ENCODE measurements at regions not wholly inside any gene's neighbourhood (a gene's known extent, or its start where the extent isn't known, plus 50 kb on each side); places are given as distances from the start of the nearest gene placed in this dataset.

DNA sequence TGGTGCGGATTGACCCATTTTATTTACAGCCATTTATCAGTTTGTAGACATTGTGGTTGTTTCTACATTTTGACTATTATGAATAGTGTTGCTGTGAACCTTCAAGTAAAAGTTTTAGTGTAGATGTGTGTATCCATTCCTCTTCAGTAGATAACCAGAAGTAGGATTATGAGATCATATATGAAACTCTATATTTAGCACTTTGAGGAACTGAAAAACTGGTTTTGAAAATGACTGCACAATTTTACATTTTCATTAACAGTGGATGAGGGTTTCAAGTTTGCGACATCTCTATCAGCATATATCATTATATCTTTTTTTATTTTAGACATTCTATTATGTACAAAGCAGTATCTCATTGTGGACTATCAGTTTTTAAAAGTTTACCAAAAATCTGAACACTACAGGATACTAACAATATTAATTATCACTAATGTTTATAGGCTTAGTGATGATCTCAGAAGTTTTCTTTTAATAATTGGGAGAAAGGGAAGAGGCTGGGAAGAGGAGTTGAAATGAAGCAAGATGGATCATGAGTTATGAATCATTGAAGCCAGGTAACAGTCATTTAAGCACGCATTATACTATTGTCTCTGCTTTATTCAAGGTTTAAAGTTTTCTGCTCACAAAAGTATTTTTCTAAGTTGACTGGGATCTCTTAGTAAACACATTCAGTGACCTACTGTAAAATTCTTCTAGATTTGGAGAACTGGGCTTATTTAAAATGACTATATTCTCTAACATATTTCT, 329.0 kb upstream of the LRATD1 start:
- Mint-ChIP-seq H3K9me3 (ENCODE audit: low read depth) (no peaks in the 10 kb centered on the region), H3K27me3 (no peaks in the 10 kb centered on the region), H3K36me3 (ENCODE audit: insufficient read depth) (no peaks in the 10 kb centered on the region), H3K27ac (no peak overlapping the region), H3K4me1 (ENCODE audit: low read depth) (peaks cover 4% of the 10 kb centered on the region), H3K4me3 (ENCODE audit: low read depth) (no peak overlapping the region)
- TF ChIP-seq, protein P1, sequence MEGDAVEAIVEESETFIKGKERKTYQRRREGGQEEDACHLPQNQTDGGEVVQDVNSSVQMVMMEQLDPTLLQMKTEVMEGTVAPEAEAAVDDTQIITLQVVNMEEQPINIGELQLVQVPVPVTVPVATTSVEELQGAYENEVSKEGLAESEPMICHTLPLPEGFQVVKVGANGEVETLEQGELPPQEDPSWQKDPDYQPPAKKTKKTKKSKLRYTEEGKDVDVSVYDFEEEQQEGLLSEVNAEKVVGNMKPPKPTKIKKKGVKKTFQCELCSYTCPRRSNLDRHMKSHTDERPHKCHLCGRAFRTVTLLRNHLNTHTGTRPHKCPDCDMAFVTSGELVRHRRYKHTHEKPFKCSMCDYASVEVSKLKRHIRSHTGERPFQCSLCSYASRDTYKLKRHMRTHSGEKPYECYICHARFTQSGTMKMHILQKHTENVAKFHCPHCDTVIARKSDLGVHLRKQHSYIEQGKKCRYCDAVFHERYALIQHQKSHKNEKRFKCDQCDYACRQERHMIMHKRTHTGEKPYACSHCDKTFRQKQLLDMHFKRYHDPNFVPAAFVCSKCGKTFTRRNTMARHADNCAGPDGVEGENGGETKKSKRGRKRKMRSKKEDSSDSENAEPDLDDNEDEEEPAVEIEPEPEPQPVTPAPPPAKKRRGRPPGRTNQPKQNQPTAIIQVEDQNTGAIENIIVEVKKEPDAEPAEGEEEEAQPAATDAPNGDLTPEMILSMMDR (IDR thresholded peaks at IDR 0.05; ENCODE audit: unreplicated experiment) = no peak
- no peak for DNase-seq (ENCODE audit: low spot score, unreplicated experiment)

DNA sequence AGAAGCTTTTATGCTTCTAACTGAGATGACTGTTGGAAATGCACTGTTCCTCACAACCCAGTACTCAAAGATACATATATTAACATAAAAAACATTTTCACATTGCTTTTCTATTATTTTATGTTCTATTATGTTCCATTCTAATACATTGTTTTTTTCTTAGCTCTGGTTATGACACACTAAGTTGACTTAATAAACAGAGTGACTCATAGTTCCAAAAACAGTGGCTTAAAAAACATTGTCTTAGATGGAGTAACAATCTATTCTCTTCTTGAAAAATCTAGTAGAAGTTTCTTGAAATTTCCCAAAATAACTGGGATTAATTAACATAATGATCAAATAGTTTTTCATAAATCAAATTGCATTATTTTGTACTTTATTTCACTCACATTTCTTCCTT, 328.2 kb upstream of the LRATD1 start:
- TF ChIP-seq, protein P1 (IDR thresholded peaks at IDR 0.05; ENCODE audit: unreplicated experiment) = no peak
- Mint-ChIP-seq H3K36me3 (ENCODE audit: insufficient read depth) (no peaks in the 10 kb centered on the region), H3K27ac (no peak overlapping the region), H3K4me1 (ENCODE audit: low read depth) (peaks cover 4% of the 10 kb centered on the region), H3K4me3 (ENCODE audit: low read depth) (no peak overlapping the region), H3K27me3 (no peaks in the 10 kb centered on the region), H3K9me3 (ENCODE audit: low read depth) (no peaks in the 10 kb centered on the region)
- no peak for DNase-seq (ENCODE audit: low spot score, unreplicated experiment)

DNA sequence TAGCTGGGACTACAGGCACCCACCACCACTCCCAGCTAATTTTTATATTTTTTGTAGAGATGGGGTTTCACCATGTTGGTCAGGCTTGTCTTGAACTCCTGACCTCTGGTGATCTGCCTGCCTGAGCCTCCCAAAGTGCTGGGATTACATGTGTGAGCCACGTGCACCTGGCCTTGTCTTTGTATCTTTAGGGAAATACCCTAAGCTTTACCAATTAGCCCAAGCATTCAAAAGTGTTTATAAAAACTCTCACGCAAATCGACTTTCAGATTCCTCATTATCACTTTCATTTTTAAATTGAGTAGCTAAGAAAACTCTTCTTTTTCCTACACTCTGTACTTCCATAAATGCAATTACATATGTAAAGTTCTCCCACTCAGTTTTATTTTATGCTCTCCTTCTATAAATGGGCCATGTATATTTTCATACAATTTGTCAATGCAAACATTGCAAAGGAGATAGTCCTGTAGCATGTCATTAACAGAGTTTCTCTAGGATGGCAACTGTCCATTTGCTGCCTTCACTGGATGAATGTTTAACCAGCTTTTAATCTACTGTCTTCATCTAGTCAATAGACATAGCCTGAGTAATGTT, 326.2 kb upstream of the LRATD1 start:
- Mint-ChIP-seq H3K4me3 (ENCODE audit: low read depth) (no peak overlapping the region), H3K9me3 (ENCODE audit: low read depth) (no peaks in the 10 kb centered on the region)

DNA sequence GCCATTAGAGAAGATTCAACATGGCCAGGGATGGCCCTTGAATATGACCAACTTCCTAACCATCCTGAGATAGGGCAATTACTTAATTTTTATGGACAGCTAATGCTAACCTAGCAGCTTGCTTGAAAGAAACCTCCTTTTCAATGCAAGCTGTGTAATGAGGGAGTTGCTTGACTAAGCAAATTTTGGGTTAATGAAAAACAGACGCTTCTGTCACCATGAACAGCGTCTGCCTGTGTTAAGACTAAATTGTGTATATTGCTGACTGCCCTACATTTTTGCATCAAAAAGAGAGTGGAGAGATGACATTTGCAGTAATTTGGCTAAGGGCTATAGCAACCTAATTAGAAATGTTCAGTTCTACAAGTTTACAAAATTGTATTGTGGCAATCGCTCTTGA, 319.2 kb upstream of the LRATD1 start:
- no peak overlapping the region for H3K4me3 Mint-ChIP-seq (ENCODE audit: low read depth)
- DNase-seq (ENCODE audit: low spot score, unreplicated experiment) = no peak
- H3K9me3 Mint-ChIP-seq (ENCODE audit: low read depth) = peaks cover 3% of the 10 kb centered on the region
- H3K36me3 Mint-ChIP-seq (ENCODE audit: insufficient read depth) = no peaks in the 10 kb centered on the region
- no peaks in the 10 kb centered on the region for H3K27me3 Mint-ChIP-seq
- H3K27ac Mint-ChIP-seq = no peak overlapping the region
- peaks cover 8% of the 10 kb centered on the region for H3K4me1 Mint-ChIP-seq (ENCODE audit: low read depth)
- TF ChIP-seq, protein P1 (IDR thresholded peaks at IDR 0.05; ENCODE audit: unreplicated experiment) = no peak

More for the DNA sequence above, 326.2 kb upstream of the LRATD1 start:
- TF ChIP-seq, protein P1 (IDR thresholded peaks at IDR 0.05; ENCODE audit: unreplicated experiment) = no peak
- Mint-ChIP-seq H3K36me3 (ENCODE audit: insufficient read depth) (no peaks in the 10 kb centered on the region), H3K27me3 (no peaks in the 10 kb centered on the region), H3K4me1 (ENCODE audit: low read depth) (peaks cover 4% of the 10 kb centered on the region), H3K27ac (no peak overlapping the region)
- DNase-seq (ENCODE audit: low spot score, unreplicated experiment) = no peak

DNA sequence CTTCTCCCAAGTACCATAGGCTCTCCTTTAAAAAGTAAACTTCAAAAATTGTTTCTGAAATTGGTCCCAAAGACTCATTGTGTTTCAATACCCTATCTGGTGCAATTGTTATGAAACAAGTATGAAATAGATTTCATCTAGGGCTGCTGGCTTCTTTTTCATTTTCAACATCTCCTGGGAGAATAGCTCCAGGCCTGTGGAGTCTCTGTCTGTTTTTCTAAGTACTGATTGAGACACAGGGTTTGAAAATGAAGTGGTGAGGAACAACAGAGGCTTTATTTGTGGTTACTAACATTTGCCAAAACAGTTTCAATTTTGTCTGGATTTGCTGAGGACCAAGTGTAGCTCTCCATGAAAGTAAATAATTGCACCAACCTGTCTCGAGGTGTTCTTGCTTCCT, 315.9 kb upstream of the LRATD1 start:
- Mint-ChIP-seq H3K4me3 (ENCODE audit: low read depth) (no peak overlapping the region), H3K4me1 (ENCODE audit: low read depth) (peaks cover 8% of the 10 kb centered on the region), H3K9me3 (ENCODE audit: low read depth) (peaks cover 6% of the 10 kb centered on the region), H3K27me3 (no peaks in the 10 kb centered on the region), H3K36me3 (ENCODE audit: insufficient read depth) (no peaks in the 10 kb centered on the region), H3K27ac (no peak overlapping the region)
- DNase-seq (ENCODE audit: low spot score, unreplicated experiment) = no peak
- TF ChIP-seq, protein P1 (IDR thresholded peaks at IDR 0.05; ENCODE audit: unreplicated experiment) = no peak
